G401 (cell line): ENCODE measurements at regions not wholly inside any gene's neighbourhood (a gene's known extent, or its start where the extent isn't known, plus 50 kb on each side); places are given as distances from the start of the nearest gene placed in this dataset.
"Not testable (repeated sequence)": the region's sequence is repeated elsewhere in the genome, so short reads cannot be mapped to it uniquely, and the experiment has no call there.

Experiments
- DNase-seq: peaks from one replicate; pipeline ENCODE4 v3.0.0-alpha.2; 2015; ENCODE audit warnings: low spot score
- in situ Hi-C: cut with HindIII; loops from 2 replicates; pipeline ENCODE4 v1.10.0; 2016; ENCODE audit warnings: low sequenced_read_pairs, mixed read lengths

GRCh38 chr7:25597946-25598345 lies 369.7 kb upstream of the NPVF start:
- in situ Hi-C loops: no loop called here

GRCh38 chr7:25598765-25599164 lies 370.5 kb upstream of the NPVF start:
- in situ Hi-C loops: no loop called here
- DNase-seq: peak; percentile 45

More at GRCh38 chr7:25597946-25598345, 369.7 kb upstream of the NPVF start:
- DNase-seq: no peak

GRCh38 chr7:25600262-25600920 lies 372.1 kb upstream of the NPVF start:
- no peak for DNase-seq
- in situ Hi-C loops: no loop called here

- in situ Hi-C loops: not testable (repeated sequence)
These were observed 374.6 kb upstream of the NPVF start for GRCh38 chr7:25602730-25603426.

GRCh38 chr7:25603427-25603740 lies 375.1 kb upstream of the NPVF start:
- in situ Hi-C loops, DNase-seq: not testable (repeated sequence)

More at GRCh38 chr7:25602730-25603426, 374.6 kb upstream of the NPVF start:
- DNase-seq: not testable (repeated sequence)

- DNase-seq: no peak
- in situ Hi-C loops: no loop called here
These were observed 382.9 kb upstream of the NPVF start for GRCh38 chr7:25611196-25611595.

- in situ Hi-C loops: no loop called here
These were observed 385.6 kb upstream of the NPVF start for GRCh38 chr7:25613912-25614311.

GRCh38 chr7:25614415-25614814 lies 386.1 kb upstream of the NPVF start:
- in situ Hi-C loops: no loop called here

More at GRCh38 chr7:25613912-25614311, 385.6 kb upstream of the NPVF start:
- no peak for DNase-seq

GRCh38 chr7:25615003-25615402 lies 386.7 kb upstream of the NPVF start:
- in situ Hi-C loops: no loop called here
- no peak for DNase-seq

More at GRCh38 chr7:25614415-25614814, 386.1 kb upstream of the NPVF start:
- DNase-seq: no peak

GRCh38 chr7:25615593-25615992 lies 387.3 kb upstream of the NPVF start:
- DNase-seq: no peak

GRCh38 chr7:25617214-25617613 lies 388.9 kb upstream of the NPVF start:
- DNase-seq: no peak
- in situ Hi-C loops: no loop called here

More at GRCh38 chr7:25615593-25615992, 387.3 kb upstream of the NPVF start:
- in situ Hi-C loops: no loop called here

GRCh38 chr7:25617673-25618072 lies 389.4 kb upstream of the NPVF start:
- in situ Hi-C loops: no loop called here
- no peak for DNase-seq

- in situ Hi-C loops: no loop called here
- DNase-seq: peak; percentile 53
These were observed 391.1 kb upstream of the NPVF start for GRCh38 chr7:25619381-25619780.

GRCh38 chr7:25619963-25620799 lies 391.9 kb upstream of the NPVF start:
- in situ Hi-C loops: no loop called here
- DNase-seq: peak; percentile 91

- in situ Hi-C loops: no loop called here
- DNase-seq: no peak
These were observed 393.7 kb upstream of the NPVF start for GRCh38 chr7:25621993-25622392.

GRCh38 chr7:25622695-25623094 lies 394.4 kb upstream of the NPVF start:
- no peak for DNase-seq
- in situ Hi-C loops: no loop called here

GRCh38 chr7:25624051-25624450 lies 395.8 kb upstream of the NPVF start:
- in situ Hi-C loops: no loop called here

GRCh38 chr7:25624833-25625232 lies 396.5 kb upstream of the NPVF start:
- in situ Hi-C loops: no loop called here
- DNase-seq: no peak

More at GRCh38 chr7:25624051-25624450, 395.8 kb upstream of the NPVF start:
- DNase-seq: no peak

GRCh38 chr7:25625306-25625992 lies 397.2 kb upstream of the NPVF start:
- in situ Hi-C loops: no loop called here
- no peak for DNase-seq
